Stimulated activated CD8-positive, alpha-beta memory T cell treated with anti-CD3 and anti-CD28 coated beads, Interleukin-4, amount 100 ng/mL, for 4 hours (primary cell): ENCODE measurements at regions not wholly inside any gene's neighbourhood (a gene's known extent, or its start where the extent isn't known, plus 50 kb on each side); places are given as distances from the start of the nearest gene placed in this dataset.
"Not testable (repeated sequence)": the region's sequence is repeated elsewhere in the genome, so short reads cannot be mapped to it uniquely, and the experiment has no call there.

Experiments
- DNase-seq, 2 donors: peaks; one replicate each; pipeline ENCODE4 v3.0.0-alpha.2; 2020; ENCODE audit warnings: low read depth in 2 of 2, low spot score in 1 of 2

- DNase-seq: no peak
Observed at GRCh38 chr2:239834143-239834542, 191.0 kb downstream of the NDUFA10 start.

GRCh38 chr2:239833269-239834109, 191.7 kb downstream of the NDUFA10 start:
- no peak for DNase-seq

- no peak for DNase-seq
Observed at GRCh38 chr2:239832490-239833268, 192.5 kb downstream of the NDUFA10 start.

- DNase-seq: no peak
Observed at GRCh38 chr2:239831861-239832489, 193.2 kb downstream of the NDUFA10 start.

GRCh38 chr2:239831001-239831731, 194.0 kb downstream of the NDUFA10 start:
- DNase-seq: no peak

- DNase-seq: no peak
Observed at GRCh38 chr2:239830121-239831000, 194.8 kb downstream of the NDUFA10 start.

GRCh38 chr2:239829326-239829725, 195.8 kb downstream of the NDUFA10 start:
- no peak for DNase-seq

GRCh38 chr2:239828973-239829275, 196.2 kb downstream of the NDUFA10 start:
- DNase-seq: not testable (repeated sequence)

GRCh38 chr2:239828192-239828972, 196.8 kb downstream of the NDUFA10 start:
- no peak for DNase-seq

- no peak for DNase-seq
Observed at GRCh38 chr2:239827523-239827890, 197.6 kb downstream of the NDUFA10 start.

GRCh38 chr2:239826786-239827522, 198.2 kb downstream of the NDUFA10 start:
- DNase-seq: no peak

GRCh38 chr2:239826376-239826775, 198.8 kb downstream of the NDUFA10 start:
- DNase-seq: no peak

GRCh38 chr2:239825705-239825979, 199.5 kb downstream of the NDUFA10 start:
- DNase-seq: no peak

GRCh38 chr2:239824866-239825704, 200.1 kb downstream of the NDUFA10 start:
- no peak for DNase-seq

- DNase-seq: no peak
Observed at GRCh38 chr2:239824046-239824694, 201.0 kb downstream of the NDUFA10 start.

GRCh38 chr2:239822146-239822831, 202.9 kb downstream of the NDUFA10 start:
- DNase-seq: no peak

GRCh38 chr2:239821694-239822075, 203.5 kb downstream of the NDUFA10 start:
- DNase-seq: no peak
